ENCODE measurements at regions not wholly inside any gene's neighbourhood (a gene's known extent, or its start where the extent isn't known, plus 50 kb on each side); places are given as distances from the start of the nearest gene placed in this dataset.

GRCh38 chr4:145295547-145295946 lies 115.2 kb upstream of the OTUD4 start:
- CTCF ChIA-PET = no interaction called here
- Mint-ChIP-seq H3K4me3 (no peak overlapping the region), H3K4me1 (peaks cover 5% of the 10 kb centered on the region), H3K9me3 (no peaks in the 10 kb centered on the region), H3K27me3 (no peaks in the 10 kb centered on the region), H3K27ac (no peak overlapping the region), H3K36me3 (no peaks in the 10 kb centered on the region)
- DNase-seq = no peak

GRCh38 chr4:145295122-145295521 lies 114.7 kb upstream of the OTUD4 start:
- no peak for DNase-seq
- no peak overlapping the region for H3K27ac Mint-ChIP-seq
- H3K4me1 Mint-ChIP-seq = peaks cover 5% of the 10 kb centered on the region
- CTCF ChIA-PET = no interaction called here
- no peaks in the 10 kb centered on the region for H3K27me3 Mint-ChIP-seq
- H3K4me3 Mint-ChIP-seq = no peak overlapping the region
- no peaks in the 10 kb centered on the region for H3K36me3 Mint-ChIP-seq
- H3K9me3 Mint-ChIP-seq = no peaks in the 10 kb centered on the region

GRCh38 chr4:145293658-145294057 lies 113.3 kb upstream of the OTUD4 start:
- Mint-ChIP-seq H3K27me3 (no peaks in the 10 kb centered on the region), H3K4me3 (no peak overlapping the region), H3K36me3 (no peaks in the 10 kb centered on the region), H3K27ac (no peak overlapping the region), H3K4me1 (no peaks in the 10 kb centered on the region), H3K9me3 (no peaks in the 10 kb centered on the region)
- CTCF ChIA-PET = no interaction called here
- no peak for DNase-seq

GRCh38 chr4:145290955-145291354 lies 110.6 kb upstream of the OTUD4 start:
- H3K4me3 Mint-ChIP-seq = no peak overlapping the region
- no peaks in the 10 kb centered on the region for H3K9me3 Mint-ChIP-seq
- H3K4me1 Mint-ChIP-seq = no peaks in the 10 kb centered on the region

GRCh38 chr4:145289403-145290076 lies 109.2 kb upstream of the OTUD4 start:
- Mint-ChIP-seq H3K27me3 (peaks cover 3% of the 10 kb centered on the region), H3K9me3 (no peaks in the 10 kb centered on the region), H3K4me3 (no peak overlapping the region), H3K27ac (no peak overlapping the region), H3K36me3 (no peaks in the 10 kb centered on the region), H3K4me1 (no peaks in the 10 kb centered on the region)
- no peak for DNase-seq
- CTCF ChIA-PET = no interaction called here

More at GRCh38 chr4:145290955-145291354, 110.6 kb upstream of the OTUD4 start:
- CTCF ChIA-PET = no interaction called here
- no peak overlapping the region for H3K27ac Mint-ChIP-seq
- H3K27me3 Mint-ChIP-seq = no peaks in the 10 kb centered on the region
- no peak for DNase-seq
- H3K36me3 Mint-ChIP-seq = no peaks in the 10 kb centered on the region

- H3K9me3 Mint-ChIP-seq = no peaks in the 10 kb centered on the region
- no peaks in the 10 kb centered on the region for H3K36me3 Mint-ChIP-seq
- no peak overlapping the region for H3K4me3 Mint-ChIP-seq
- peaks cover 3% of the 10 kb centered on the region for H3K27me3 Mint-ChIP-seq
- H3K4me1 Mint-ChIP-seq = no peaks in the 10 kb centered on the region
- no peak for DNase-seq
- CTCF ChIA-PET = no interaction called here
- no peak overlapping the region for H3K27ac Mint-ChIP-seq
These were observed 107.0 kb upstream of the OTUD4 start for GRCh38 chr4:145287351-145287750.

- no peak overlapping the region for H3K4me3 Mint-ChIP-seq
- CTCF ChIA-PET = no interaction called here
These were observed 105.5 kb upstream of the OTUD4 start for GRCh38 chr4:145285928-145286327.

GRCh38 chr4:145283909-145284308 lies 103.5 kb upstream of the OTUD4 start:
- DNase-seq = no peak
- Mint-ChIP-seq H3K36me3 (no peaks in the 10 kb centered on the region), H3K4me3 (no peak overlapping the region), H3K4me1 (no peaks in the 10 kb centered on the region), H3K27ac (no peak overlapping the region), H3K9me3 (no peaks in the 10 kb centered on the region), H3K27me3 (peaks cover 3% of the 10 kb centered on the region)
- CTCF ChIA-PET = interaction anchor here (1.2 kb wide), 1 partner anchor 36 kb away, joined by 4 read pairs; no protein-coding TSS in a partner anchor

More at GRCh38 chr4:145285928-145286327, 105.5 kb upstream of the OTUD4 start:
- Mint-ChIP-seq H3K4me1 (no peaks in the 10 kb centered on the region), H3K27ac (no peak overlapping the region), H3K9me3 (no peaks in the 10 kb centered on the region), H3K36me3 (no peaks in the 10 kb centered on the region), H3K27me3 (peaks cover 3% of the 10 kb centered on the region)
- no peak for DNase-seq

GRCh38 chr4:145281951-145282350 lies 101.6 kb upstream of the OTUD4 start:
- Mint-ChIP-seq H3K4me1 (no peaks in the 10 kb centered on the region), H3K27me3 (peaks cover 3% of the 10 kb centered on the region), H3K4me3 (no peak overlapping the region), H3K27ac (no peak overlapping the region), H3K9me3 (no peaks in the 10 kb centered on the region), H3K36me3 (no peaks in the 10 kb centered on the region)
- CTCF ChIA-PET = no interaction called here
- no peak for DNase-seq

- Mint-ChIP-seq H3K27me3 (peaks cover 3% of the 10 kb centered on the region), H3K36me3 (no peaks in the 10 kb centered on the region), H3K27ac (no peak overlapping the region), H3K4me1 (no peaks in the 10 kb centered on the region), H3K4me3 (no peak overlapping the region), H3K9me3 (no peaks in the 10 kb centered on the region)
- DNase-seq = no peak
- CTCF ChIA-PET = no interaction called here
These were observed 100.8 kb upstream of the OTUD4 start for GRCh38 chr4:145281224-145281623.

GRCh38 chr4:145280541-145280940 lies 100.2 kb upstream of the OTUD4 start:
- Mint-ChIP-seq H3K9me3 (no peaks in the 10 kb centered on the region), H3K27ac (no peak overlapping the region), H3K27me3 (peaks cover 3% of the 10 kb centered on the region), H3K4me1 (no peaks in the 10 kb centered on the region), H3K4me3 (no peak overlapping the region), H3K36me3 (no peaks in the 10 kb centered on the region)
- CTCF ChIA-PET = no interaction called here
- DNase-seq = no peak

GRCh38 chr4:145279122-145279960 lies 99.0 kb upstream of the OTUD4 start:
- no peaks in the 10 kb centered on the region for H3K36me3 Mint-ChIP-seq
- H3K27ac Mint-ChIP-seq = no peak overlapping the region
- CTCF ChIA-PET = no interaction called here

GRCh38 chr4:145278341-145279121 lies 98.1 kb upstream of the OTUD4 start:
- no peaks in the 10 kb centered on the region for H3K36me3 Mint-ChIP-seq
- no peaks in the 10 kb centered on the region for H3K4me1 Mint-ChIP-seq
- no peak overlapping the region for H3K4me3 Mint-ChIP-seq
- no peaks in the 10 kb centered on the region for H3K27me3 Mint-ChIP-seq
- no peak for DNase-seq
- H3K9me3 Mint-ChIP-seq = no peaks in the 10 kb centered on the region
- CTCF ChIA-PET = no interaction called here
- H3K27ac Mint-ChIP-seq = no peak overlapping the region

More at GRCh38 chr4:145279122-145279960, 99.0 kb upstream of the OTUD4 start:
- no peak overlapping the region for H3K4me3 Mint-ChIP-seq
- no peaks in the 10 kb centered on the region for H3K4me1 Mint-ChIP-seq
- no peaks in the 10 kb centered on the region for H3K27me3 Mint-ChIP-seq
- DNase-seq = no peak
- no peaks in the 10 kb centered on the region for H3K9me3 Mint-ChIP-seq

GRCh38 chr4:145277011-145277410 lies 96.6 kb upstream of the OTUD4 start:
- CTCF ChIA-PET = no interaction called here
- Mint-ChIP-seq H3K27me3 (no peaks in the 10 kb centered on the region), H3K27ac (no peak overlapping the region), H3K36me3 (no peaks in the 10 kb centered on the region), H3K4me3 (no peak overlapping the region), H3K4me1 (no peaks in the 10 kb centered on the region), H3K9me3 (no peaks in the 10 kb centered on the region)
- no peak for DNase-seq
